ENCODE measurements at regions not wholly inside any gene's neighbourhood (a gene's known extent, or its start where the extent isn't known, plus 50 kb on each side); places are given as distances from the start of the nearest gene placed in this dataset.

DNA sequence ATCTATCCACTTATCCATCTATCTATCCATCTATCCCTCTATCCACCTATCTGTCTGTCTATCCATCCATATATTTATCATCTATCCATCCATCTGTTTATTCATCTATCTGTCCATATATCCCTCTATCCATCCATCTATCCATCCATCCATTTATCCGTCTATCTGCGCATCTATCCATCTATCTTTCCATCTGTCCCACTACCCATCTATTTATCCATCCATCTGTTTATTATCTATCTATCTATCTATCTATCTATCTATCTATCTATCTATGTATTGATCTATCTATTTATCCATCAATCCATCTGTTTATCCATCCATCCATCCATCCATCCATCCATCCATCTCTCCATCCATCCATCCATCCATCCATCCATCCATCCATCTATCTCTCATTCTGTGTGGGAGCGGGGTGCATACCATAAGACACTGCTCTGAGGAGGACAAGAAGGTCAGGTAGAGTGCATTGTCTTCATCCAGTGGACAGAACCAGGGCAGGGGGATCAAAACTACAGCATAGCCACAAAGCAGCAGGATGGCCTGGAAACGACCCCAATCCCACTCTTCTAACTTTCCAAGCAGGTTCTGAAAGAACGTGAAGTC is 53.2 kb upstream of the ENPP6 start:
- TF ChIP-seq, protein P1, sequence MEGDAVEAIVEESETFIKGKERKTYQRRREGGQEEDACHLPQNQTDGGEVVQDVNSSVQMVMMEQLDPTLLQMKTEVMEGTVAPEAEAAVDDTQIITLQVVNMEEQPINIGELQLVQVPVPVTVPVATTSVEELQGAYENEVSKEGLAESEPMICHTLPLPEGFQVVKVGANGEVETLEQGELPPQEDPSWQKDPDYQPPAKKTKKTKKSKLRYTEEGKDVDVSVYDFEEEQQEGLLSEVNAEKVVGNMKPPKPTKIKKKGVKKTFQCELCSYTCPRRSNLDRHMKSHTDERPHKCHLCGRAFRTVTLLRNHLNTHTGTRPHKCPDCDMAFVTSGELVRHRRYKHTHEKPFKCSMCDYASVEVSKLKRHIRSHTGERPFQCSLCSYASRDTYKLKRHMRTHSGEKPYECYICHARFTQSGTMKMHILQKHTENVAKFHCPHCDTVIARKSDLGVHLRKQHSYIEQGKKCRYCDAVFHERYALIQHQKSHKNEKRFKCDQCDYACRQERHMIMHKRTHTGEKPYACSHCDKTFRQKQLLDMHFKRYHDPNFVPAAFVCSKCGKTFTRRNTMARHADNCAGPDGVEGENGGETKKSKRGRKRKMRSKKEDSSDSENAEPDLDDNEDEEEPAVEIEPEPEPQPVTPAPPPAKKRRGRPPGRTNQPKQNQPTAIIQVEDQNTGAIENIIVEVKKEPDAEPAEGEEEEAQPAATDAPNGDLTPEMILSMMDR (IDR thresholded peaks at IDR 0.05) = no peak
- no peak for TF ChIP-seq EZH2 (IDR thresholded peaks at IDR 0.05; ENCODE audit: borderline replicate concordance, insufficient read depth, low read depth, low read length, poor library complexity, severe bottlenecking)
